Epidermal melanocyte (primary cell): ENCODE measurements at regions not wholly inside any gene's neighbourhood (a gene's known extent, or its start where the extent isn't known, plus 50 kb on each side); places are given as distances from the start of the nearest gene placed in this dataset.
"Not testable (repeated sequence)": the region's sequence is repeated elsewhere in the genome, so short reads cannot be mapped to it uniquely, and the experiment has no call there.

ENCODE experiments used
- DNase-seq: peaks from one replicate; pipeline ENCODE4 v3.0.0; 2011; ENCODE audit warnings: low spot score; ENCODE audit not compliant: insufficient read length

DNA sequence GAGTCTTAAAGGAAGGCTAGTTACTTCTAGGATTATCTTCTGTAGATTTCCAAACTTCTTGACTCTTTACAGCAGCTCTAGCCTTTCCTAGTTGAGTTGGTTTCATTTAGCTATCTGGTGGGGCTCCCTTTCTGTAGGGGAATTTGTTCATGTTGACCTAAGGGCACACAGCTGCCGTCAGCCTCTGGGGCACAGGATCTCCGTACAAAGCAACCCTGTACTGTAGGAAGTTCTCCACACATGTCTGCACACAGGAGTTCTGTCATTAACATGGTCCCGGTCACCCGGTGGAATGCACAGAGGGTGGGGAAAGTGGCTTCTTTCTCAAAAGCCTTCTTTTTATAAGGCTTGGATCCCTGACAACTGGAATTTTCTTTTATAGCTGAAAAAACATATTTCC, 88.7 kb upstream of the TNIK start:
- DNase-seq: peak; percentile 63

DNA sequence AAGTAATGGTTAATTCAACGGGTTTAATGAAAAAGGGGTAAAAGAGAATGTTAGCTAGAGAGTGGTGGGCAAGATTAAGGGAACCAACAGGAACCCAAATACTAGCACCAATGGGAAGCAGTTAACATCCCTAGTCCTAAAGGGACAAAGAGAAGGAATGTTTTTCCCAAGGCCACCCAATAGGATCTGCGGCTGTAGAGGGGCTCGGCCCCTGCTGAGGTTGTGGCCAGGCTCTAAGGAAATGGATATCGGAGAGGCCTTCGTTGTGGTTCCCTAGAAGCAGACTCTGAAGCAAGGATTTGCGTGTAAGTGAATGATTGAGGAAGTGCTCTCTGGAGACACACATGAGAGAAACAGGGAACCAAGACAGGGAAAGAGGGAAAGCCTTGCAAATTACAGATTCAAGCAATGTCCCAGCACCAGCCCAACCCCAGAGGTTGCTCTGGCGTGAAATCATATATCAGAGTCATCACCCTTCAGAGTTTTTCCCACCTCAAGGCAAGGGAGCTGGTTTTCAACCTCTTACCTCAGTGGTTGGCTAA, 83.6 kb upstream of the TNIK start:
- DNase-seq: no peak

DNA sequence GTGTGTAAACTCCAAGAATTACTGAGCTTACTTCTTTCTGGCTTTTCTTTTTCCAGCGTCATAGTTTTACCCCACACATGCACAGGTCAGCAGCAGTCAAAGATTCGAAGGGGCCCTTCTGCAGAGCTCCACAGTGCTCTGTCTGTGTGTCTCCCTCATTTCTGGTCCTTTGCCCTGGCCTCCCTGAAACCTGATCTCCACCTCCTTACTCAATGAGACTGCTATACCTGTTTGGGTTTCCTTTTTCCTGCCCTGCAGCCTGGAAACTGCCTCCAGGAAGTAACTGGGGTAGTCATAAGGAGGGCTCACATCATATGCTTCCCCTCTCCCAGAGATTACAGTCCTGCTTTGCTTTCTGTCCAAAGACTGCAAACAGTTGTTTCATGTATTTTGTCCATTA, 82.8 kb upstream of the TNIK start:
- DNase-seq: no peak

DNA sequence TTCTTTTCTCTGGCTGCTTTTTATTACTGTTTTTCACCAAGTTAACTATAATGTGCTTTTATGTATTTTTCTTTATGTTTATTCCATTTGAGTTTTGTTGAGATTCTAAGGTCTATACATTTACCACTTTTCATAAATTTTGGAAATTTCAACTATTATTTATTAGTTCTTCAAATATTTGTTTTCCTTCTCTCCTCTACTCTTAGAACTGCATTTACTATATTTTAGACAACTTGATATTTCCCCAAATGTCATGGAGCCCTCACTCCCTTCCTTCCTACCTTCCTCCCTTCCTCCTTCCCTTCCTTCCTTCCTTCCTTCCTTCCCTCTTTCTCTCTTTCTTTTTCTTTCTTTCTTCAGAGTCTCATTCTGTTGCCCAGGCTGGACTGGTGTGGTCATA, 81.4 kb upstream of the TNIK start:
- DNase-seq: no peak

DNA sequence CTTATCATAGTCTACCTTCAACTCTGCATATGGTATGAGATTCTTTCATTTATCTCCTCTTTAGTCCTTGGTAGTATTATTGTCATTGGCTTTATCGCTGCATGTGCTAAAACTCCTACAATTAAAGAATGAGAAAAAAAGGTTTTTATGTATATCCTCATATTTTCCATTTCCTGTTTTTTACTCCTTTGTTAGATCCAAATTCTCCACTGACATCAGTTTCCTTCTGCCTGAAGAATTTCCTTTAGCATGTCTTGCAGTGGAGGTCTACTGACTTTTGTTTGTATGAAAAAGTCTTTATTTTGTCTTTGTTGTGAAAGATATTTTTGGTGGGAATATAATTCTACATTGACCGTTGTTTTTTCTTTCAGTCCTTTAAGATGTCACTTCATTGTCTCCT, 81.0 kb upstream of the TNIK start:
- no peak for DNase-seq

DNA sequence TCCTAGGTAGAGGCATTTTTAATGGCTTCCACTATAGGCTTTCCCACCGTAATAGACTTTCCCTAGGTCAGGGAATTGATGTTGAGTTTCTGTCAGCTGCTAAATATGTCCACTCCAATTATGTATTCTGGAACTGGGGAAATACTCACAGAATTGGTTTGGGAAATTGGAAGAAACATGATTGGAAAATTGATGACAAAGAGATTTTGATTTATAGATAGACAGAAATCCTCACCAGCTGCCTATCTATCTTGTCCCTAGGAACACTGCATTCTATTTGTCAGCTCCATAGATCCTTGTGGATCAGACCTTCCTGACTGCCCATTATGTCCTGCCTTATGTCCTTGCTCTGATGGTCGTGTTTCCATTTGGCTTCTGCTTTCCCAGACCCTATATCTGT, 75.6 kb upstream of the TNIK start:
- DNase-seq: no peak

DNA sequence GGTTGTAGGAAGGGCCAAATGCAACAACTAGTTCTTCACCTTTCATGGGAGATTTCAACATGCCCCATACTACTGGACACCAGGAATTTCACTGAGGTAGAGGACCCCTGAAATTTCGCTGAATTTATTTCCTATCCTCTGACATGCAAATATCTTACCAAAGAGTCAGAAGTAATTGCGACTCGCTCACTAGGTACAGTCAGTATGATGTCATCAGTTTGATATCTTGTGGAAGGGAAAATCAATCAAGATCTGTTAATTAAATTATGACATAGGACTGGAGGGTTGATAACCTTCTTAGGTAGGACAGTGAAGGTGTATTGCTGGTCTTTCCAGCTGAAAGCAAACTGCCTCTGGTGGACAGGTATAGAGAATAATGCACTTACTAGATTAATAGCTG, 74.9 kb upstream of the TNIK start:
- no peak for DNase-seq

DNA sequence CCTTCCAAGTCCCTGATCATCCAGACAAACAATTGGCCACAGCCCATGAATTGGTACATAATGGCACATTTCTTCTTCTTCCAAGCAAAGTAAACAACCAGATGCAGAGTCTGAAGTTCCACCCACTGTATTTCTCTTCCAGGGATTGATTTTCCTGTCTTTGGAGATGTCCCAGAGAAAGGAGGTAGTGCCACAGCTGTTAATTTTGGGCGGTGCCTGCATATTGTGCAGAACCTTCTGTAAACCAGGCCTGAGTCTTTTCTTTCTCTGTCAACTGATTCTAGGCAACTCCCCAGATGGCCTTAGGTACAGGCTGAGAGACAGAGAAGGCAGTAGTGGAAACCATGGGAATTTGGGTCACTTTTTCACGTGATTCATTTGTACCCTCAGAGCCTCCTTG, 73.5 kb upstream of the TNIK start:
- no peak for DNase-seq

DNA sequence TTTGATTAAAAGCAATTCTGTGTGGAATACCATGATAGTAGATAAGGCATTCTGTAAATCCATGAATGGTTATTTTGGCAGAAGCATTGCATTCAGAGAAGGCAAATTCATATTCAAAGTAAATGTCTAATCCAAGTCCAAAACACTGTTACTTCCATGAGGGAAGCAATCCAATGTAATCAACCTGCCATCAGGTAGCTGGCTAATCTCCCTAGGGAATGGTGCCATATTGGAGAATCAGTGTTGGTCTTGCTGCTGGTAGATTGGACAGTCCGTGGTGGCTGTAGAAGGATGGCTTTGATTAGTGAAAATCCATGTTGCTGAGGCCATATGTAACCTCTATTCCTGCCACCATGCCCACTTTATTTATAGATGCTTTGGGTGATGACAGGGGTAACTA, 72.1 kb upstream of the TNIK start:
- DNase-seq: no peak

DNA sequence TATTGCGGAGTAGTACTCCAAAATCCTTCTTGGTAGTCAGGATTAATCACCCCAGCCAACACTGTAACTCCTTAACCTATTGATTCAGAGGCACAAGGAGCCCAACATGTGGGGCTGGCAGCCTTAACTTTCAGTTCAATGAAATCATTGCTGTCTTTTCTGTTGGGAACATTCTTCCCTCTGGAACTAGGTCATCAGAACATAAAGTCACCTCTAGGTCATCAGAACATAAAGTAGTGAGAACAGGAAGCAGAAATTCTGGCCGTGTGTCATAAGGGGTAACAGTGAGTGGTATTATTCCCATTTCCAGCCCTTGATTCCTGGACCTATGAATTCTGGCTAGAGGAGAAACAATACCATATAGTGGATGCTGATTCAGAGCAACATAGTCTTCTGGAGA, 71.5 kb upstream of the TNIK start:
- DNase-seq: no peak

DNA sequence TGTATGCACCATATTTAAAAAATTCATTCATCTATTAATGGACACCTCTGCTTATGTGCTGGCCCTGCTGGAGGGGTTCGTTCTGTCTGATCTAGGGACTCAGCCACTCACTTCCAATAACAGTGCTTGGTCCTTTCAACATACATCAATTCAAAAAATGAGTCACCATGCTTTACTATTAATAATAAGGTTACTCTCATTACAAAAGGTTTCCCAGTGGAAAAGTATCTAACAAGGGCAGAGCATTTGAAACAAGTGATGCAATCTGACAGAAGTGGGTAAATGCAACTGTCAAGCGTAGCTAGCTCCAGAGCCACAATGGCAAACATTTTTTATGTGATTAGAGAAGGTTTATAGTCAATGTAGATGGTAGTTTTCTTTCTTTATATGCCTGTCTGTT, 67.9 kb upstream of the TNIK start:
- no peak for DNase-seq

DNA sequence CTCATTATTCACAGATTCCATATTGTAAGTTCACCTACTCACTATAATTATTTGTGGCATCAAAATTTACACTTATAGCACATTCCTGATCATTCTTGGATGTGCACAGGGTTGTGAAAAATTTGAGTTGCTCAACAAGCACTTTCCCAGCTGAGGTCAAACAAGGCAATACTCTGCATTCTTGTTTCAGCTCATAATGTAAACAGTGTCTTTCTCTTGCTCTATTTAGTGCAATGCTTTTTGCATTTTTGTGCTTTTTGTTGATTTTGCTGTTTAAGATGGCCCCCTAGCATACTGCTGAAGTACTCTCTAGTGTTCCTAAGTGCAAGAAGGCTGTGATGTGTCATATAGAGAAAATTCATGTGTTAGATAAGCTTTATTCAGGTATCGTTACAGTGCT, 66.7 kb upstream of the TNIK start:
- DNase-seq: no peak

DNA sequence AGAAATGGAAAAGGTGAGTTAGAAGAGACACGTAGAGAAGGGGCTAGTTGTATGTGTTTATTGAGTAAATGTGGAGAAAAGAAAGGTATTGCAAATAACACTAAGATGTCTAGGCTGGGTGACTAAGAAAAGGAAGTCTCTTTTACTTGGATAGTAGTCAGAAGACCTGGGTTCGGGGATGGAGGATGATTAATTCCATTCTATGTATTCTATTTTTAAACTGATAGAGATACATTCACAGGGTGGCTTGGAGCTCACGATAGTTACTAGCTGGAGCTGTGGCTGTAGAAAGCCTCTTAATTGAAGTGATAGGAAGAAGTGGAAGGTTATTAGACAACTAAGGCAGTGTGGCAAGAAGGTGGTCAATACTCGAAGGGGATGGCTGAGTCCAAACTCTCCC, 65.9 kb upstream of the TNIK start:
- DNase-seq: no peak

DNA sequence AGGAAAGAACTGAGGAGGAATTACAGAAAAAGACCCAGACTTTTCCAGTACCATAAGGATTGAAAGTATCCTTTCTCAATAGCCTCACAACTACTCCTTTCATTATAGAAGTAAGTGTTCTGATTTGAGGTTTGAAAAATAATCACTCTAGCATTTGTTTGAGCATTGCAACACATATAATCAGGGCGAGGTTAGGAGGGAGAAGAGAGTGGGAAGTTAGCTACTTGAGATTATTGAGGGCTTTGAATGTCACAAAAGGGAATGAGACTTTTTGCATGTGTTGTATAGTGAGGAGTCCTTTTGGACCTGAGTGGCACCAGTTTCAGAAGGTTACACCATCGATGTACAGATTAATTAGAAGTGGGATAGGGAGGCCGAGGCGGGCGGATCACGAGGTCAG, 65.2 kb upstream of the TNIK start:
- DNase-seq: no peak

DNA sequence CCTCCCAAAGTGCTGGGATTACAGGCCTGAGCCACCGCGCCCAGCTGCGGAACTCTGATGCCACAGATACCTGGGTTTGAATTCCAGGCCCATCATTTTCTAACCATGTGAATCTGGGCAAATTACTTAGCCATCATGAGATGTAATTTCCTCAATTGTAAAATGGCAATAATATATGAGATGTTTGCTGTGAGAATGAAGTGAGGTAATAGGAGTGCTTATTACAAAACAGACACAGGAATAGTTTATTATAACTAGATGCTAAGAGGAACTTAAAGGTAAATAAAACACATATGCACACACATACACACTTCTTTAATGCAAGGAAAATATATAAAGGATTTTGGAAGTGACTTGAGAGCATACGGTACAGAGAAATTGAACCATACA, 64.7 kb upstream of the TNIK start:
- no peak for DNase-seq

DNA sequence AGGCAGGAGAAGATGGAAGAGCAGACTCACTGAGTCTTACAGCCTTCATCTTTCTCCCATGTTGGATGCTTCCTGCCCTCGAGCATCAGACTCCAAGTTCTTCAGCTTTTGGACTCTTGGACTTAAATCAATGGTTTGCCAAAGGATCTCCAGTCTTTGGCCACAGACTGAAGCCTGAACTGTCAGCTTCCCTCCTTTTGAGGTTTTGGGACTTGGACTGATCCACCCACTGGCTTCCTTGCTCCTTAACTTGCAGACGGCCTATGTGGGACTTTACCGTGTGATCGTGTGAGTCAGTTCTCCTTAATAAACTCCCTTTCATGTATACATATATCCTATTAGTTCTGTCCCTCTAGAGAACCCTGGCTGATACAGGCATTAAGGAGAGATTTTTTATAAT, 62.4 kb upstream of the TNIK start:
- no peak for DNase-seq

DNA sequence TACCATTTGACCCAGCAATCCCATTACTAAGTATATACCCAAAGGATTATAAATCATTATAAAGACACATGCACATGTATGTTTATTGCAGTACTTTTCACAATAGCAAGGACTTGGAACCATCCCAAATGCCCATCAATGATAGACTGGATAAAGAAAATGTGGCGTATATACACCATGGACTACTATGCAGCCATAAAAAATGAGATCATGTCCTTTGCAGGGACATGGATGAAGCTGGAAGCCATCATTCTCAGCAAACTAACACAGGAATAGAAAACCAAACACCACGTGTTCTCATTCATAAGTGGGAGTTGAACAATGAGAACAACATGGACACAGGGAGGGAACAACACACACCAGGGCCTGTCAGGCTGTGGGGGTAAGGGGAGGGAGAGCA, 59.2 kb upstream of the TNIK start:
- not testable (repeated sequence) for DNase-seq

DNA sequence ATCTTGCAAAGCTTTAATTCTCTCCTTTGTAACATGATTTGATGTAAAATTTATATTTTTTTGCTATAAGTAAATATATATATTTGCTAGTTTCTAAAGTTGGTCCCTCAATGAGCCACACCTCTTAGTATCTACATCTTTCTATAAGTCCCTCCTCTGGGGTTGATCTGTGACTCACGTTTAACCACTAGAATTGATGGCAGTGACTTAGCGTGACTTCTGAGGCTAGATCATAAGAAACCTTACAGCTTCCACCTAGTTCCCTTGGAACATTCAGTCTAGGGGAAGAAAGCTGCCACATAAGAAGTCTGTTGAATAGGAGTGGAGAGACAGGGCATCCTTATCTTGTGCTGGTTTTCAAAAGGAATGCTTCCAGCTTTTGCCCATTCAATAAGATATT, 56.6 kb upstream of the TNIK start:
- DNase-seq: no peak

DNA sequence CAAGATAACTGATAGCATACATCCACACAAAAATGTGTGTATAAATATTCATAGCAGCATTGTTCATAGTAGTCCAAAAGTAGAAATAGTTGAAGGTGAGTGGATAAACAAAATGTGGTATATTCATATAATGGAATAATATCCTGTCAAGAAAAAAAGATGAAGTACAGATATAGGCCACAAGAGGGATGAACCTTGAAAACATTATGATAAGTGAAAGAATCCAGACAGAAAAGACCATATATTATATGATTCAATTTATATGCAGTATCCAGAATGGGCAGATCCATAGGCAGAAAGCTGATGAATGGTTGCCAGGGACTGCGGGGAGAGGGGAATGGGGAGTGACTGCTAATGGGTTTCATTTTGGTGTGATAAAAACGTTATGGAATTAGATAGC, 54.3 kb upstream of the TNIK start:
- no peak for DNase-seq

DNA sequence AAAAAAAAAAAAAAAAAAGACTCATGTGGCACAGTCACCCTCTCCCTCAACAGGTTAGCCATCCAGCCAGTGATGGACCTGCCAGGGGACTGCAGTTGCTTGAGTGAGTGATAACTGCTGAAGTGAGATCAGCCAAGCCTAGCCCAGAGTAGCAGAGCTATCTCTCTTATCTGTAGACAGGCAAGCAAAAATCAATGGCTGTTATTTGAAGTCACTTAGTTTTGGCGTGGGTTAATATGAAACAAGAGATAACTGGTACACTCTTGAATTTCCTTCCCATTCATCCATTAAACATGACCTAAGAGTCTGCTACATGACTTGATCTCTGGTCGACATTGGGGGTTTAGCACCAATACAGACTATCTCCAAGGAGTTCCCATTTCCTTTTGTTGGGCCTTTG, 51.2 kb upstream of the TNIK start:
- no peak for DNase-seq
